Lower leg skin (tissue), 4 donors: ENCODE measurements at regions not wholly inside any gene's neighbourhood (a gene's known extent, or its start where the extent isn't known, plus 50 kb on each side); places are given as distances from the start of the nearest gene placed in this dataset.

Experiments
- DNase-seq, 2 donors: peaks; one replicate each; pipeline ENCODE4 v3.0.0-alpha.2; 2019; ENCODE audit warnings: low spot score in 2 of 2
- H3K4me3 ChIP-seq: fragments of 200-600 bp; sonication (generic); 2 replicates; pipeline ENCODE4 v1.5.1; 2017; ENCODE audit warnings: mild to moderate bottlenecking, low read depth; ENCODE audit not compliant: poor library complexity, severe bottlenecking
- CTCF ChIP-seq, 3 donors: fragments of 450-650 bp; IDR thresholded peaks; one replicate each; pipeline ENCODE4 v1.5.1; 2016; ENCODE audit warnings: antibody characterized with exemption in 3 of 3, mild to moderate bottlenecking in 3 of 3, moderate library complexity in 2 of 3
- POLR2A ChIP-seq, 2 donors: fragments of 450-650 bp; IDR thresholded peaks; one replicate each; pipeline ENCODE4 v1.6.1; 2016 to 2017; ENCODE audit warnings: antibody characterized with exemption in 2 of 2, mild to moderate bottlenecking in 1 of 2, moderate library complexity in 1 of 2
- WGBS, 2 donors: methylation state at CpG; one replicate each; pipeline ENCODE4 v1.1.5; 2018; 5-methylcytosine and 5-hydroxymethylcytosine counted together
- intact Hi-C: fragments of 100-400 bp; cut with DNase I; formaldehyde crosslinking; loops from one replicate; pipeline ENCODE4 v1.15.0; 2023; ENCODE audit warnings: low total_unique reads

- WGBS, 2 donors: 68 to 73% methylated on average over 5 of the region's 5 CpGs
- DNase-seq: no peak
- no peak overlapping the region for H3K4me3 ChIP-seq
- intact Hi-C loops: loop anchor here (10.0 kb wide), 1 partner anchor 575 kb away; no protein-coding TSS in a partner anchor
- no peak for TF ChIP-seq CTCF (IDR thresholded peaks at IDR 0.05)
Measured at GRCh38 chr6:151689499-151690201, 117.8 kb upstream of the ESR1 start.

GRCh38 chr6:151690303-151690702 lies 117.2 kb upstream of the ESR1 start:
- TF ChIP-seq POLR2A (IDR thresholded peaks at IDR 0.05) (no peak), CTCF (IDR thresholded peaks at IDR 0.05) (no peak)
- intact Hi-C loops: no loop called here
- H3K4me3 ChIP-seq: no peak overlapping the region
- DNase-seq: no peak
- WGBS, 2 donors: 43 to 54% methylated on average over 4 of the region's 4 CpGs

- WGBS, 2 donors: 39 to 40% methylated on average over 8 of the region's 8 CpGs
- no peak for TF ChIP-seq CTCF (IDR thresholded peaks at IDR 0.05)
- TF ChIP-seq POLR2A (IDR thresholded peaks at IDR 0.05): no peak
- H3K4me3 ChIP-seq: no peak overlapping the region
- peak in 1 of 2 donors; percentile 42 for DNase-seq
- intact Hi-C loops: no loop called here
Measured at GRCh38 chr6:151690768-151691562, 116.5 kb upstream of the ESR1 start.

- DNase-seq: no peak
- intact Hi-C loops: no loop called here
- 54 to 70% methylated on average over 4 of the region's 4 CpGs for WGBS, 2 donors
- TF ChIP-seq POLR2A (IDR thresholded peaks at IDR 0.05) (no peak), CTCF (IDR thresholded peaks at IDR 0.05) (no peak)
- no peak overlapping the region for H3K4me3 ChIP-seq
Measured at GRCh38 chr6:151692216-151692615, 115.3 kb upstream of the ESR1 start.

- 93% methylated on average over 5 of the region's 5 CpGs for WGBS, 2 donors
- no peak for DNase-seq
- intact Hi-C loops: no loop called here
Measured at GRCh38 chr6:151693366-151693765, 114.1 kb upstream of the ESR1 start.

More at GRCh38 chr6:151693366-151693765, 114.1 kb upstream of the ESR1 start:
- no peak overlapping the region for H3K4me3 ChIP-seq
- no peak for TF ChIP-seq POLR2A (IDR thresholded peaks at IDR 0.05)
- TF ChIP-seq CTCF (IDR thresholded peaks at IDR 0.05): no peak
